ENCODE measurements at regions not wholly inside any gene's neighbourhood (a gene's known extent, or its start where the extent isn't known, plus 50 kb on each side); places are given as distances from the start of the nearest gene placed in this dataset.

DNA sequence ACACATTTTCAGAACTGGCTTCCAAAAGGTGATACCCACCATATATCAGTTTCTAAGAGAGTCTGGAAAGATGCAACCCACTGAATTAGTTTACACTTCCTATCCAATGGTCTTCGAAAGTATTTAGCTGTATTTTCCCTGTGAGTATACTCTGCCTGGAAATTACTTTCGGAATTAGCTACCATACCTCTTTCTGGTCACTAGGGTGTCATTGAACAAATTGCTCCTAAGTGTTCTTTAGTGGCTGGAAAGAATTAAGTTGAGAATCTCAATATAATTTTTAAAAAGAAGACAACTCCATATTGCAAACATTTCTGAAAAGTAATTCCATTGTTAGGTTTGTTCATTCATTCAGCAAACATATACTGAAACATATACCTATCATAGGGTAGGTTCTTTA, 283.1 kb upstream of the SSTR1 start:
- no peaks in the 10 kb centered on the region for H3K4me1 ChIP-seq (ENCODE audit: low read depth)
- H3K36me3 ChIP-seq (ENCODE audit: low read depth): no peaks in the 10 kb centered on the region
- H3K4me3 ChIP-seq: no peak overlapping the region
- DNase-seq: no peak
- no peaks in the 10 kb centered on the region for H3K9me3 ChIP-seq
- intact Hi-C loops (cut with DNase I, micrococcal nuclease): no loop called here
- ATAC-seq: no peak
- TF ChIP-seq, protein P1, sequence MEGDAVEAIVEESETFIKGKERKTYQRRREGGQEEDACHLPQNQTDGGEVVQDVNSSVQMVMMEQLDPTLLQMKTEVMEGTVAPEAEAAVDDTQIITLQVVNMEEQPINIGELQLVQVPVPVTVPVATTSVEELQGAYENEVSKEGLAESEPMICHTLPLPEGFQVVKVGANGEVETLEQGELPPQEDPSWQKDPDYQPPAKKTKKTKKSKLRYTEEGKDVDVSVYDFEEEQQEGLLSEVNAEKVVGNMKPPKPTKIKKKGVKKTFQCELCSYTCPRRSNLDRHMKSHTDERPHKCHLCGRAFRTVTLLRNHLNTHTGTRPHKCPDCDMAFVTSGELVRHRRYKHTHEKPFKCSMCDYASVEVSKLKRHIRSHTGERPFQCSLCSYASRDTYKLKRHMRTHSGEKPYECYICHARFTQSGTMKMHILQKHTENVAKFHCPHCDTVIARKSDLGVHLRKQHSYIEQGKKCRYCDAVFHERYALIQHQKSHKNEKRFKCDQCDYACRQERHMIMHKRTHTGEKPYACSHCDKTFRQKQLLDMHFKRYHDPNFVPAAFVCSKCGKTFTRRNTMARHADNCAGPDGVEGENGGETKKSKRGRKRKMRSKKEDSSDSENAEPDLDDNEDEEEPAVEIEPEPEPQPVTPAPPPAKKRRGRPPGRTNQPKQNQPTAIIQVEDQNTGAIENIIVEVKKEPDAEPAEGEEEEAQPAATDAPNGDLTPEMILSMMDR (IDR thresholded peaks at IDR 0.05): no peak

DNA sequence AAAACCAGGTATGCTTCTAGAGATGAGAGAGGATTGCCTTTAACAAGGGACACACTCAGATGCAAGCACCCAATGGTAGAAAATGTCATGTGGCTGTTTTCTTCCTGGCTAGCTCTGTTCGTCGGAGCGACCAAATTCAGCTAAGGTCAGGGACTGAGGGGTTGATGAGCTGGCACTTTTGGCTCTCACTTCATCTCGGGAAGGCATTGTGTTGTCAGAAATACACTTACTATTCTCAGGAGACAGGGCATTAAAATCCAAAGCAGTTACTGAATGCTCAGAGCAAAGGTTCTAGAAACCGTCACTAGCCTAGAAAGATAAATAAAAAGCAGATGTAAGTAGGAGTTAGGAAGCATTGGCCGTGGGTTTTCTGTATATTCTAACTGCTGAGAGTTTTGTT, 275.7 kb upstream of the SSTR1 start:
- ATAC-seq: no peak

DNA sequence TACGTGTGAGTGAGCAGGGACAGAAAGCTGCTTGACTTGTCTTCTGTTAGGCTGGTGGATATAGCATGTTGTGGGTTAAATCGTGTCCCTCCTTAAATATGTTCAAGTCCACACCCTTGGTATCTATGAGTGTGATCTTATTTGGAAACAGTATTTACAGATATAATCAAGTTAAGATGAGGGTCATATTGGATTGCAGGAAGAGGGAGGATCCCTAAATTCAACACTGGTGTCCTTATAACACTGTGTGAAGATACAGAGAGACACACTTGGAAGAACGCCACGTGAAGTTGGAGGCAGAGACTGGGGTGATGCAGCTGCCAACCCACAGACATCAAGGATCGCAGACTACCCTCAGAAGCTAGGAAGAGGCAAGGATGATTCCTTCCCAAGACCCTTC, 275.2 kb upstream of the SSTR1 start:
- H3K4me1 ChIP-seq (ENCODE audit: low read depth): no peaks in the 10 kb centered on the region
- TF ChIP-seq, protein P1 (IDR thresholded peaks at IDR 0.05): no peak
- H3K4me3 ChIP-seq: no peak overlapping the region
- H3K36me3 ChIP-seq (ENCODE audit: low read depth): no peaks in the 10 kb centered on the region
- no peaks in the 10 kb centered on the region for H3K9me3 ChIP-seq
- ATAC-seq (no peak), DNase-seq (no peak)
- intact Hi-C loops (cut with DNase I, micrococcal nuclease): loop anchor here in 1 of 2 donors (10.0 kb wide), 1 partner anchor 372 kb away; no protein-coding TSS in a partner anchor

More for the DNA sequence above, 275.7 kb upstream of the SSTR1 start:
- no peak for DNase-seq
- Histone ChIP-seq H3K4me1 (ENCODE audit: low read depth) (no peaks in the 10 kb centered on the region), H3K4me3 (no peak overlapping the region), H3K36me3 (ENCODE audit: low read depth) (no peaks in the 10 kb centered on the region), H3K9me3 (no peaks in the 10 kb centered on the region)
- intact Hi-C loops (cut with DNase I, micrococcal nuclease): loop anchor here in 1 of 2 donors (10.0 kb wide), 1 partner anchor 373 kb away; no protein-coding TSS in a partner anchor
- TF ChIP-seq, protein P1 (IDR thresholded peaks at IDR 0.05): no peak

DNA sequence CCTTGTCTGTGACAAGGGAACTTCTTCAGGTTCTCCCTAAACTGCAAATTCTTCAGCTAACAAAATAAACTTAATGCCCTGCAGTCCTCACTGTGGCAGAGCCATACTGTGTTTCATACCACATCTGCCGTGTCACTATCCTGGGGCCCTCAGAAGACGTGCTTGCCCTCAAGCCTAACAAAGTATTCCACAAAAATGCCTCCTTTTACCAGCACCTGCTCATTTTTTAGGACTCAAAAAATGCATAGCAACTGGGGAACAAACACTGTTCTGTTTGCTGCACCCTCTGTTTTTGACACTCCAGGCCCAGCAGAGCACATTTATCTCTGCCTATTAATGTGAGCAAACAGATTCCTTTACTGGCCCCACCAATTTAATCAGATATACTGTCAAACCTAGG, 270.7 kb upstream of the SSTR1 start:
- no peak for ATAC-seq

DNA sequence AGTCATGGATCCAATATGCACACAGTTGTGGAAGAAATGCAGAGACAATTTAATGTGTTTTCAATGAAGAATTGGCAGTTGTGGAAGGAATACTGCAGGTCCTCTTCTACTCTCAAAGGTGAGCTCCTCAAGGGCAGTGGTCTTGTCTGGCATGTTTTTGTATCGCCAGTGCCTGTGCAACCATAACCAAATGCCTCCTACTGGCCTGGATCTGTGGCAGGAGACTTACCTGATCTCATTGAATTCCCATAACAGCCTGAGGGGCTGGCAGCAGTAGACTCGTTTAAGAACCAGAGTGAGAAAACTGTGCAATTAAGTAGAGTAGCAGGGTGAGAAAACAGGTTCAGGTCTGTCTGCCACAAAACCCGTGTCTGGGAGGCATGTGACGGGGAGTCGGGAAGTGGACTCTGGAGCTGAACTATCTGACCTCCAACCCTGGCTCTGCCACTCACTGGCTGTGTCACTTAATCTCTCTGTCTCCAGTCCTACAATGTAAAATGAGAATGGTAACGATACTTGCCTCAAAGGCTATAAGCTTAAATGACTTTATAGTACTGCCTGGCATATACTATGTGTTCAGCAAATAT, 268.2 kb upstream of the SSTR1 start:
- TF ChIP-seq, protein P1 (IDR thresholded peaks at IDR 0.05): no peak
- Histone ChIP-seq H3K4me3 (no peak overlapping the region), H3K9me3 (no peaks in the 10 kb centered on the region), H3K4me1 (ENCODE audit: low read depth) (no peaks in the 10 kb centered on the region), H3K36me3 (ENCODE audit: low read depth) (no peaks in the 10 kb centered on the region)
- ATAC-seq: no peak
- DNase-seq: no peak
- intact Hi-C loops (cut with DNase I, micrococcal nuclease): loop anchor here in 1 of 2 donors (10.0 kb wide), 1 partner anchor 365 kb away; no protein-coding TSS in a partner anchor

More for the DNA sequence above, 270.7 kb upstream of the SSTR1 start:
- Histone ChIP-seq H3K36me3 (ENCODE audit: low read depth) (no peaks in the 10 kb centered on the region), H3K4me1 (ENCODE audit: low read depth) (no peaks in the 10 kb centered on the region), H3K9me3 (no peaks in the 10 kb centered on the region), H3K4me3 (no peak overlapping the region)
- intact Hi-C loops (cut with DNase I, micrococcal nuclease): loop anchor here in 1 of 2 donors (10.0 kb wide), 1 partner anchor 368 kb away; no protein-coding TSS in a partner anchor
- no peak for DNase-seq
- TF ChIP-seq, protein P1 (IDR thresholded peaks at IDR 0.05): no peak
